MCF 10A (cell line): ENCODE measurements at regions not wholly inside any gene's neighbourhood (a gene's known extent, or its start where the extent isn't known, plus 50 kb on each side); places are given as distances from the start of the nearest gene placed in this dataset.

ENCODE experiments used
- BruUV-seq: library from RNA; stranded (reverse); fragments of 400-500 nt; replicated peaks from 2 replicates; lab custom pipeline; 2021; lab: Mats Ljungman, UMichigan
- CTCF ChIA-PET: fragments of 300-600 bp; sonication (Branson Sonifier 250); formaldehyde crosslinking; extraction: SDS; loops from one replicate; lab custom pipeline; 2021; ENCODE audit warnings: antibody characterized with exemption, inconsistent platforms; lab: Yijun Ruan, JAX
- POLR2A ChIA-PET: fragments of 300-600, 350-650 bp; sonication (Branson Sonifier 250); formaldehyde crosslinking; extraction: SDS; loops from one replicate; lab custom pipeline; 2020; ENCODE audit warnings: antibody characterized with exemption, inconsistent platforms; lab: Yijun Ruan, JAX
- DNase-seq: peaks from one replicate; pipeline ENCODE4 v3.0.0-alpha.2; 2018; ENCODE audit not compliant: unreplicated experiment
- H3K27ac Mint-ChIP-seq: one replicate; pipeline ENCODE4 v1.8.0; 2022; ENCODE audit warnings: mild to moderate bottlenecking, low read depth, mixed read lengths; ENCODE audit not compliant: unreplicated experiment
- H3K27me3 Mint-ChIP-seq: one replicate; pipeline ENCODE4 v1.8.0; 2022; ENCODE audit warnings: mixed read lengths; ENCODE audit not compliant: insufficient read depth, unreplicated experiment
- H3K36me3 Mint-ChIP-seq: one replicate; pipeline ENCODE4 v1.8.0; 2022; ENCODE audit warnings: mild to moderate bottlenecking, moderate library complexity, mixed read lengths; ENCODE audit not compliant: insufficient read depth, unreplicated experiment
- H3K4me1 Mint-ChIP-seq: one replicate; pipeline ENCODE4 v1.8.0; 2022; ENCODE audit warnings: mixed read lengths; ENCODE audit not compliant: insufficient read depth, unreplicated experiment
- H3K4me3 Mint-ChIP-seq: one replicate; pipeline ENCODE4 v1.8.0; 2022; ENCODE audit warnings: mild to moderate bottlenecking, moderate library complexity, mixed read lengths; ENCODE audit not compliant: unreplicated experiment
- H3K9me3 Mint-ChIP-seq: one replicate; pipeline ENCODE4 v1.8.0; 2022; ENCODE audit warnings: mixed read lengths; ENCODE audit not compliant: unreplicated experiment
- CTCF ChIP-seq: fragments of 200-600 bp; IDR thresholded peaks from one replicate; pipeline ENCODE4 v1.8.0; 2022; ENCODE audit warnings: antibody characterized with exemption, mild to moderate bottlenecking; ENCODE audit not compliant: unreplicated experiment
- intact Hi-C: fragments of 100-400 bp; cut with micrococcal nuclease; formaldehyde crosslinking; loops from 2 replicates; pipeline ENCODE4 v1.14.1; 2022

- BruUV-seq: no TSS peak
- TF ChIP-seq CTCF: no peak
- no peaks in the 10 kb centered on the region for H3K27me3 Mint-ChIP-seq
- intact Hi-C loops: no loop called here
- H3K36me3 Mint-ChIP-seq: no peaks in the 10 kb centered on the region
- CTCF ChIA-PET: no interaction called here
- no peaks in the 10 kb centered on the region for H3K9me3 Mint-ChIP-seq
- POLR2A ChIA-PET: no interaction called here
- H3K27ac Mint-ChIP-seq: no peak overlapping the region
- DNase-seq: no peak
- no peak overlapping the region for H3K4me3 Mint-ChIP-seq
- no peaks in the 10 kb centered on the region for H3K4me1 Mint-ChIP-seq
Observed at GRCh38 chr3:494190-494589, 297.6 kb downstream of the CHL1 start.

GRCh38 chr3:498487-498886, 301.9 kb downstream of the CHL1 start:
- no peak for DNase-seq
- Mint-ChIP-seq H3K27me3 (no peaks in the 10 kb centered on the region), H3K27ac (no peak overlapping the region), H3K4me1 (no peaks in the 10 kb centered on the region), H3K36me3 (no peaks in the 10 kb centered on the region), H3K9me3 (no peaks in the 10 kb centered on the region), H3K4me3 (no peak overlapping the region)
- intact Hi-C loops: no loop called here
- TF ChIP-seq CTCF: no peak
- no TSS peak for BruUV-seq
- ChIA-PET CTCF (no interaction called here), POLR2A (no interaction called here)

GRCh38 chr3:499001-499761, 302.6 kb downstream of the CHL1 start:
- Mint-ChIP-seq H3K4me3 (no peak overlapping the region), H3K27me3 (no peaks in the 10 kb centered on the region), H3K27ac (no peak overlapping the region), H3K9me3 (no peaks in the 10 kb centered on the region), H3K4me1 (no peaks in the 10 kb centered on the region), H3K36me3 (no peaks in the 10 kb centered on the region)
- intact Hi-C loops: no loop called here
- no peak for TF ChIP-seq CTCF
- ChIA-PET CTCF (interaction anchor here (0.6 kb wide), 1 partner anchor 31 kb away, joined by 3 read pairs; no protein-coding TSS in a partner anchor), POLR2A (interaction anchor here (0.8 kb wide), 1 partner anchor 10 kb away, joined by 3 read pairs; no protein-coding TSS in a partner anchor)
- BruUV-seq: no TSS peak
- no peak for DNase-seq

GRCh38 chr3:502486-502885, 305.9 kb downstream of the CHL1 start:
- CTCF ChIA-PET: no interaction called here
- DNase-seq: no peak
- H3K36me3 Mint-ChIP-seq: no peaks in the 10 kb centered on the region
- H3K9me3 Mint-ChIP-seq: no peaks in the 10 kb centered on the region
- no peak overlapping the region for H3K27ac Mint-ChIP-seq
- no TSS peak for BruUV-seq
- no peak for TF ChIP-seq CTCF
- POLR2A ChIA-PET: no interaction called here
- intact Hi-C loops: no loop called here
- no peaks in the 10 kb centered on the region for H3K27me3 Mint-ChIP-seq
- H3K4me1 Mint-ChIP-seq: no peaks in the 10 kb centered on the region
- no peak overlapping the region for H3K4me3 Mint-ChIP-seq
